ENCODE measurements at regions not wholly inside any gene's neighbourhood (a gene's known extent, or its start where the extent isn't known, plus 50 kb on each side); places are given as distances from the start of the nearest gene placed in this dataset.

DNA sequence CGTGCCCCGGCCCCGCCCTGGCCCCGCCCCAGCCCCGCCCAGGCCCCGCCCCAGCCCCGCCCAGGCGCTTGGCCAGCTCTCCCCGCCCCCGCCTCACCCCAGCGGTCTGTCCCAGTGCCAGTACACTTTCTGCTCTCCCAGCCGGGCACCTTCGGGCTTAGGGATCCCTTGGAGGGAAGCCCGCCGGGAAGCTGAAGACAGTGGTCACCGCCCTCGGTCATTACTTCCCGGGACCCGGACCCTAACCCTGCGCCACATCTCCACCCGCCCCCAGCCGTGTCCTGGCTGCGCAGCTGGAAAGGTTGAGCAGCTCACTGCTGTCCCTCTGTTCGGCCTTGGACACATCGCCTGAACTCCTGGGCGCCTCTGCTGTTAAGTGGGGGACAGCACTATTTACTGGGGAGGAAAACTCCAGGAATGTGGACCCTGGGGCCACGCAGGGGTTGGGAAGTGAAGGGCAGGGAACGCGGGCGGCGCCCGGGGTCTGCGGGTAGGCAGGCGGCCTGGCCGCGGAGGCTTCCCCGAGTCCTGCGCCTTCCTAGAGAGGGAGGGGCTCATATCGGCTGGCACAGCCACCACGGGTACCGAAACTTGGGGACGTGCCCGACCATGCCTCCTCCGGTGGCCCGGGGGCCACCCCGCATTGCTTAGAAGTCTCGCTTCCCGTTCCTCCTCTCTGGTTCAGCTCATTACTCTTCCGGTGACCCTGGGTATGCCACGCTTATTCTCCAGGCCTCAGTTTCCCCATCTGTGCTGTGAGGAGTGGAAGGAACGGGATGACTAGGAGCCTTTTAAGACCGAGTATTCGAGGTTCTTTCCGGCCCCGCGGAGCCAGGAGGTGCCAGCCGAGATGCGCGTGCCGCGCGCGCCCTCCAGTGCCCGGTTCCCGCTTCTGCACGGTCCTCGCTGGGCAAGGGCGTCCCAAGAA lies 121.0 kb downstream of the GYPC start:
- H3K4me1 Mint-ChIP-seq: peaks cover 13% of the 10 kb centered on the region
- H3K36me3 Mint-ChIP-seq (ENCODE audit: insufficient read depth): peaks cover 6% of the 10 kb centered on the region
- H3K27ac Mint-ChIP-seq (ENCODE audit: low read depth): peak overlapping the region; percentile 34
- H3K27me3 Mint-ChIP-seq: peaks cover 23% of the 10 kb centered on the region
- no peaks in the 10 kb centered on the region for H3K9me3 Mint-ChIP-seq
- H3K4me3 Mint-ChIP-seq: peak overlapping the region; percentile 82
- ATAC-seq (replicated peaks; ENCODE audit: extremely low read depth, poor library complexity, severe bottlenecking) (peak; percentile 82), DNase-seq (ENCODE audit: low spot score in 2 of 2) (peak; percentile 65 to 77)

DNA sequence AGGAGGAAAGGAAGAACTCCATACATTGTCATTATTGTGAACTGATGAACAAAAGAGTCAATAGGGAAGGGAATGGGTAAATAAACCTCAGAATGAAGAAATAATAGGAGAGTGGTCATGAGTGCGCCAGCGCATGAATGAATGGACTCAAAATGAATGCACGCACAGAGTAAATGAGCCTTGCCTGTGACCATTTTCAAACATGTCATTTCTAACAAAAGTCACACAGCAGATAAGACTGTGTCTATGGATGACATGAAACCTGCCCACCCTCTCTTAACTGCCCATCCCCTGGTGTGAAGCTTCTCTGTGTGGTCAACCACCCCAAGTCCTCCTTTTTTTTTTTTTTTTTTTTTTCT lies 121.1 kb upstream of the TEX51 start:
- no peak for ATAC-seq (replicated peaks; ENCODE audit: extremely low read depth, poor library complexity, severe bottlenecking)
- Mint-ChIP-seq H3K4me1 (peaks cover 13% of the 10 kb centered on the region), H3K36me3 (ENCODE audit: insufficient read depth) (peaks cover 6% of the 10 kb centered on the region), H3K27ac (ENCODE audit: low read depth) (peak overlapping the region; percentile 34), H3K9me3 (no peaks in the 10 kb centered on the region), H3K4me3 (peak overlapping the region; percentile 82), H3K27me3 (peaks cover 30% of the 10 kb centered on the region)
- no peak for DNase-seq (ENCODE audit: low spot score in 2 of 2)

DNA sequence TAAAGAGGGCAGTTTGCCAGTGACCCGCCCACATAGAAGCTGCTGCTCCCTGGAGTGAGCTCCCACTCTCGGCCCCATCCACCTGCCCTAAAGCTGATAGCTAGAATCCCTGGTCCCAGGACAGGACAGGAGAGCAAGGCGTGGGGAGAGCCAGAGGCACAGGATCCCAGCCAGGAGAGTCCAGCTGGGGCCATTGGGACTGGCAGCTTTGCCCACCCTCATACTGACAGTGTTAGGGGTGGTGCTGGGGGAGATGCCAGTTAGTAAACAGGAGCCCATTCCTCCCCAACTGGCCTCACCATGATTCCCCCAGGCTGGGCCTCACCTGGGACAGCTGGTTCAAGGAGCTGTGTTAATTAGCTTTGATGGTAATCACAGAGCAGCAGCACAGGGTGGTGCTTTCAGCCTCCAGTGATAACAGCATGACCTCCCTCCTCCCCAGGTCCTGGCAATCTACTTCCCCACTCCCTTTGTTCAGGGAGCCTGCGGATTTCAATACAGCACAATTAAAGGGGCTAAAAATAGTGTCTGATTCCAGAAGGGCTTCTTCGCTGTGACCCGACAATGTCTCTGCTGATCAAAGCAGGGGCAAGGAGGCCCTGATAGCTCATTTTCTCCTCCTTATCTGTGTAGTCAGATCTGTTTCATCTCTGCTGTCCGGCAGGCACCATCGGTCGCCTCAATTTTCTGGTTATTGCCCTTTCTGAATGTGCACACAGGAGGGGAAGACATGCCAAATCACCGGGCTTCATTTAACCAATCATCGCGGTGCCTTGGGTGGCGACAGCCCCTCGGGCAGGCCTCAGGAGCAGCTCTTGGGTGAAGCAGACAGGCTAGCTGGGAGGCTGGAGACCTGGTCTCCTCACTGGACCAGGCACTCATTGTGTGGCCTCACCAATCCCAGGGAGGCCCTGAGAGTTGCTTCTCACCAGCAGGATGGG lies 119.9 kb upstream of the TEX51 start:
- peaks cover 13% of the 10 kb centered on the region for H3K4me1 Mint-ChIP-seq
- DNase-seq (ENCODE audit: low spot score in 2 of 2): no peak
- no peak overlapping the region for H3K27ac Mint-ChIP-seq (ENCODE audit: low read depth)
- ATAC-seq (replicated peaks; ENCODE audit: extremely low read depth, poor library complexity, severe bottlenecking): no peak
- peaks cover 6% of the 10 kb centered on the region for H3K36me3 Mint-ChIP-seq (ENCODE audit: insufficient read depth)
- H3K9me3 Mint-ChIP-seq: no peaks in the 10 kb centered on the region
- H3K4me3 Mint-ChIP-seq: peak overlapping the region; percentile 82
- H3K27me3 Mint-ChIP-seq: peaks cover 42% of the 10 kb centered on the region

DNA sequence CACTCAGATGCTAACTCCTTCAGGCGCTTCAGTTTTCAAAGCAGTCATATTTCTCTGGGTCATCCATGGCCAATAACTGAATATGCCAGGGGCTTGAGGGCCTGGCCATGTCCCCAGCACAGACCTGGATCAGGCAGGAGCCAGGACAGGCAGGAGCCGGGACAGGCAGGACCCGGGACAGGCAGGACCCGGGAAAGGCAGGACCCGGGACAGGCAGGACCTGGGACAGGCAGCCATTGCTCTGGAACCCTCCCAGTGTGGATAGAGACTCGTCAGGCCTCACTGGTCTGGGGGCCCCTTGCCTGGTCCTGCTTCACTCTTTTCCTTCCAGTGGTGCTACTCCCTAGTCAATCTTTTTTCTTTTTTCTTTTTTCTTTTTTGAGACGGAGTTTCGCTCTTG lies 117.5 kb upstream of the TEX51 start:
- Mint-ChIP-seq H3K27me3 (peaks cover 48% of the 10 kb centered on the region), H3K4me1 (peaks cover 6% of the 10 kb centered on the region), H3K36me3 (ENCODE audit: insufficient read depth) (peaks cover 3% of the 10 kb centered on the region), H3K27ac (ENCODE audit: low read depth) (no peak overlapping the region), H3K4me3 (no peak overlapping the region), H3K9me3 (no peaks in the 10 kb centered on the region)
- ATAC-seq (replicated peaks; ENCODE audit: extremely low read depth, poor library complexity, severe bottlenecking) (no peak), DNase-seq (ENCODE audit: low spot score in 2 of 2) (no peak)

DNA sequence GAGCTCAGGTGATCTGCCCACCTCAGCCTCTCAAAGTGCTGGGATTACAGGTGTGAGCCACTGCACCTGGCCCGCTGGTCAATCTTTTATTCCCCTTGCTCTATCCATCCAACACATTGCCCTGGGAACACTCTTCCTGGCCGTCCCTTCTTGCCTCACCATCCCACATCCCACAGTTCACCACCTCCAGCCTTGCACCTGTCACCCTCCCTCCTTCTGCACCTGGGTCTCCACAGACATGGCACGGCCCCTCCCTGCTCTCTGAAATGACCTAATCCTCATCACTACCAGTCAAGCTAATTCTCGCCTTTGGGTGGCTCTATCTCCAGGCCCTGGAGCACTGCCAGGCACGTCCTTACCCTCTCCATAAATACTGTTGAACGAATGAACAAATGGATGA lies 116.9 kb upstream of the TEX51 start:
- Mint-ChIP-seq H3K36me3 (ENCODE audit: insufficient read depth) (peaks cover 3% of the 10 kb centered on the region), H3K27ac (ENCODE audit: low read depth) (no peak overlapping the region), H3K4me3 (no peak overlapping the region), H3K27me3 (peaks cover 48% of the 10 kb centered on the region), H3K4me1 (peaks cover 5% of the 10 kb centered on the region), H3K9me3 (no peaks in the 10 kb centered on the region)
- ATAC-seq (replicated peaks; ENCODE audit: extremely low read depth, poor library complexity, severe bottlenecking): no peak
- no peak for DNase-seq (ENCODE audit: low spot score in 2 of 2)

DNA sequence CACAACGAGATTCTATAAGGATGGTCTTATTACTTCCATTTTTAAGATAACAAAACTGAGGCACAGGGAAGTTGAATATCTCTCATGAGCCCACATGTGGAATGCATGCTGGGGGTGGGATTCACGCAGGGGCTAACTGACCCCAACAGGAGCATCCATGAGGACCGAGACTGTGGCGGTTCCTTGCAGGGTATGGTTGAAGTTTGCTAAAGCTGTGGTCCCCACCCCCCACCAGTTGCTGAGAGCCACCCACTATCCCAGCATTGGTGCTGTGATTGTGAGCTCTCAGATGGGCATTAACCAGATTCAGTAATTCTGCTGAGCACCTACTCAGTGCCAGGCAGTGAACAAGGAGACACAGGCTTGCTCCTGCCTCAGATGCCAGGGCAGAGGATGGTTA lies 116.0 kb upstream of the TEX51 start:
- DNase-seq (ENCODE audit: low spot score in 2 of 2) (no peak), ATAC-seq (replicated peaks; ENCODE audit: extremely low read depth, poor library complexity, severe bottlenecking) (no peak)
- H3K4me1 Mint-ChIP-seq: no peaks in the 10 kb centered on the region
- H3K27me3 Mint-ChIP-seq: peaks cover 48% of the 10 kb centered on the region
- H3K4me3 Mint-ChIP-seq: no peak overlapping the region
- H3K27ac Mint-ChIP-seq (ENCODE audit: low read depth): no peak overlapping the region
- no peaks in the 10 kb centered on the region for H3K36me3 Mint-ChIP-seq (ENCODE audit: insufficient read depth)
- no peaks in the 10 kb centered on the region for H3K9me3 Mint-ChIP-seq

DNA sequence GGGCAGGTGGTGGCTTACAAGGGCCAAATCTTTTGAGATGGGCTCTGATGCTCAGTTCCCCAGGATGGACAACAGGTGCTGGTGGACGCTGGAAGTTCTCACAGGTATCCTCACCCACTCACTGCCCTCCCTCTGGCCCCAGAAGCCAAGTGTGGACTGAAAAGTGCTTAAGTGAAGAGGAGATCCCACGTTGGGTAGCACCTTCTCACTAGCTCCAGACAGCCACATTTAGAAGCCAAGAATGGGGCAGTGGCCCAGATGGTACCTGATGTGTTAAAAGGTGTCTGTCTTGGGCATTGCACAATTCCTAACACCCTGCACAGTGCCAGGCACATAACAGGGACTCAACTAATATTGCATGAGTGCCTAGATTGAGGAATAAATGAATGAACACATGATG lies 115.3 kb upstream of the TEX51 start:
- Mint-ChIP-seq H3K4me3 (no peak overlapping the region), H3K27me3 (peaks cover 48% of the 10 kb centered on the region), H3K9me3 (no peaks in the 10 kb centered on the region), H3K27ac (ENCODE audit: low read depth) (no peak overlapping the region), H3K36me3 (ENCODE audit: insufficient read depth) (no peaks in the 10 kb centered on the region), H3K4me1 (no peaks in the 10 kb centered on the region)
- ATAC-seq (replicated peaks; ENCODE audit: extremely low read depth, poor library complexity, severe bottlenecking) (no peak), DNase-seq (ENCODE audit: low spot score in 2 of 2) (no peak)

DNA sequence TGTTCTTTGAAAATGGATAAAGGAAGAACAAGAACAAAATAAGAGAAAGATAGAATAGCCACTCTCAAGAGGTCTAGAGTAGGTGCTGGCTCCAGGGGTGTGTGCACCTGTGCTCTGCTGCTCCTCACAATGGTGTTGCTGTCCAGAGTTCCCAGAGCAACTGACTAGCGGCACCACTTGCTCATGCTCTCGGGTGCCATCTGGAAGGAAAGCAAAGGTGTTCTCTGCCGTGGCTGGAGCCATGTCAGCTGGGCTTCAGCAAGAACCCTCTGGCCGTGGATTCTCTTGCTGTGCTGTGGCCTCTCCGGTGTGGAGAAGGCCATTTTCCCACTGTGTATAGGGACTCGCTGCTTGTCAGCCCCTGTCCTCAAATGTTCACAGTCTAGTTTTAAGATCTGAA lies 114.6 kb upstream of the TEX51 start:
- H3K36me3 Mint-ChIP-seq (ENCODE audit: insufficient read depth): no peaks in the 10 kb centered on the region
- peaks cover 48% of the 10 kb centered on the region for H3K27me3 Mint-ChIP-seq
- no peaks in the 10 kb centered on the region for H3K9me3 Mint-ChIP-seq

DNA sequence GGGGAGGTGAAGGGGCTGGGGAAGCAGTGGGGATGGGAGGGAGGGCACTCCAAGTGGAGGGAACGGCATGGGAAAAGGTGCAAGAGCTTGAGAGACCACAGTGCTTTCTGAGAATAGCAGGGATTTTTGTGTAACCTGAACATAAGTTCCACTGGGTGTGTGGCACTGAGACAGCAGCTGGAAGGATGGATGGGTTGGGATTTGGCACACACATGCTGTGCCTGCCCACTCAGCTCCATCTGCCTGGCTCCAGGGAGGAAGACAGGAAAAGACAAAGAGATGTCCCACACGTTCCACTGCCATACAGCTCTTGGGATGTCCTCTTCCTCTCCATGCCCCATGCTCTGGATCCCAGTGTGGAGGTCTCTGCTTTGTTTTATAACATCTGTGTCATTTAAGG lies 114.1 kb upstream of the TEX51 start:
- Mint-ChIP-seq H3K9me3 (no peaks in the 10 kb centered on the region), H3K36me3 (ENCODE audit: insufficient read depth) (no peaks in the 10 kb centered on the region), H3K4me3 (no peak overlapping the region), H3K27ac (ENCODE audit: low read depth) (no peak overlapping the region), H3K27me3 (peaks cover 46% of the 10 kb centered on the region), H3K4me1 (no peaks in the 10 kb centered on the region)
- DNase-seq (ENCODE audit: low spot score in 2 of 2) (no peak), ATAC-seq (replicated peaks; ENCODE audit: extremely low read depth, poor library complexity, severe bottlenecking) (no peak)

More for the DNA sequence above, 114.6 kb upstream of the TEX51 start:
- DNase-seq (ENCODE audit: low spot score in 2 of 2) (no peak), ATAC-seq (replicated peaks; ENCODE audit: extremely low read depth, poor library complexity, severe bottlenecking) (no peak)
- Mint-ChIP-seq H3K4me3 (no peak overlapping the region), H3K4me1 (no peaks in the 10 kb centered on the region), H3K27ac (ENCODE audit: low read depth) (no peak overlapping the region)

DNA sequence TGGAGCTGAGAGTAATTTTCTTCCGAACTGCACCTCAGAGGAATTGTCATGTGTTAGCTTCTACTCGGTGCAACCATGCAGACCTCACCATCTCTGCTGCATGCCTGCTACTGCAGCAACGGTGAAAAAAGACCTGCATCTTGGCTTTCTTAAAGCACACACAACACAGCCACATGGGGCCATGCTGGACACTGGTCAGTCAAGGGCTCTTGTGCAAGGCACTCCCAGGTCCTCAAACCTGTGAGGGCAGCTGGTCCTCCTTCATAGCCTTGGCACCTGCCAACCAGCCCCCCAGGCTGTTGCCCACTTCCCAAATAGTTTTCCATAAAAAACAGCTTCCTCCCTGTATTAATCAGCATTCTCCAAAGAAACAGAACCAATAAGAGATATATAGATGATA lies 113.5 kb upstream of the TEX51 start:
- Mint-ChIP-seq H3K4me1 (no peaks in the 10 kb centered on the region), H3K9me3 (no peaks in the 10 kb centered on the region), H3K4me3 (no peak overlapping the region), H3K27me3 (peaks cover 40% of the 10 kb centered on the region), H3K36me3 (ENCODE audit: insufficient read depth) (no peaks in the 10 kb centered on the region), H3K27ac (ENCODE audit: low read depth) (no peak overlapping the region)
- no peak for ATAC-seq (replicated peaks; ENCODE audit: extremely low read depth, poor library complexity, severe bottlenecking)
- no peak for DNase-seq (ENCODE audit: low spot score in 2 of 2)

DNA sequence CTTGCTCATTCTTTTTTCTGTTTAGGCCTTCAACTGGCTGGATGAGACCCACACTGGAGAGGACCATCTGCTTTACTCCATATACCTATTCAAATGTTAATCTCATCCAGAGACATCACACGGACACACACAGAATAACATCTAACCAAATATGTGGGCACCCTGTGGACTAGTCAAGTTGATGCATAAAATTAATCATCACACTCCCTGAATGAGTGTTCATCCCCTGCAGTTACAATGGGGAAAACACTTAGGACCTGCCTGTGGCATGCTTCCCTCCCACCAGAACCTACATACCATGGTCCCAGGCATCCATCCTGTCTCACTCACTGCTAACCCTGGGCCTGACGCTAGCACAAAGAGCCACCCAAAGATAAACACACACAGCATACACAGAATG lies 112.8 kb upstream of the TEX51 start:
- H3K27me3 Mint-ChIP-seq: peaks cover 34% of the 10 kb centered on the region
- ATAC-seq (replicated peaks; ENCODE audit: extremely low read depth, poor library complexity, severe bottlenecking): no peak
- H3K9me3 Mint-ChIP-seq: no peaks in the 10 kb centered on the region
- H3K27ac Mint-ChIP-seq (ENCODE audit: low read depth): no peak overlapping the region
- no peaks in the 10 kb centered on the region for H3K4me1 Mint-ChIP-seq
- no peaks in the 10 kb centered on the region for H3K36me3 Mint-ChIP-seq (ENCODE audit: insufficient read depth)
- no peak overlapping the region for H3K4me3 Mint-ChIP-seq
- no peak for DNase-seq (ENCODE audit: low spot score in 2 of 2)

DNA sequence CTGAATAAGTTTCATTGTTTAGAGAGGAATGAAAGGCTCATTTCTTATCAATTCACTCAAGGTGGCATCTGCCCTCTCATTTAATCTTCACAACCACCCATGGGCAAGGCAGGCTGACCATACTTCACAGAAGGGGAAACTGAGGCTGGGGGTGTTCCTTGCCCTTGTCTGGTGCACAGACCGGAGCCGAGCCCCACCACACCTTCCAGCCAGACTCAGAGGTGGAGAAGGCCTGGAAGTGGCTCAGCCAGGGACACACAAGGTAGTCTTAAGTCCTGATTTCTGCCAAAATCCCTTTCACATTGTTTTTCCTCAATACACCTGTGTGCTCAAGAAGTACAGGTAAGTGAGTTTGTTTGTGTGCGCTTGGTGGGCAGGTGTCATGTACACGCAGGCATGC lies 111.9 kb upstream of the TEX51 start:
- Mint-ChIP-seq H3K4me3 (no peak overlapping the region), H3K4me1 (no peaks in the 10 kb centered on the region), H3K36me3 (ENCODE audit: insufficient read depth) (no peaks in the 10 kb centered on the region), H3K27ac (ENCODE audit: low read depth) (no peak overlapping the region), H3K27me3 (peaks cover 35% of the 10 kb centered on the region), H3K9me3 (no peaks in the 10 kb centered on the region)
- DNase-seq (ENCODE audit: low spot score in 2 of 2): no peak
- ATAC-seq (replicated peaks; ENCODE audit: extremely low read depth, poor library complexity, severe bottlenecking): no peak

DNA sequence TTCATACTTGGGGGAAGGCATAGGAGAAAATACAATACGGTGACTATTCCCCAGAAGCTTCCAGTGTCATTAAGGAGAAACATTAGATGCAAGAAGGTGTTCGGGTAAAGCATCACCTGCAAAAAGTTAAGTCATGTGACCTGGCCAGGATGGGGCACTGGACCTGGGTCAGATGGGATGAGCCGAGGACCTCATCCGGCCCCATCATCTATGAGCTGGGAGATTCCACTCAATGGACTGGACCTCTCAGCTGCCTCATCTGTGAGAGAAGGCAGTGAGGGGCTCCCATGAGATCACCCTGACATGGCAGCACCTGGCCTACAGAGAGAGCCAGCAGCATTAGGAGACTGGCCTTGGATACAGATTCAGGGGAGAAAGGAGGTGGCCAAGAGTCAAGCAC lies 111.4 kb upstream of the TEX51 start:
- Mint-ChIP-seq H3K9me3 (no peaks in the 10 kb centered on the region), H3K36me3 (ENCODE audit: insufficient read depth) (no peaks in the 10 kb centered on the region), H3K27me3 (peaks cover 31% of the 10 kb centered on the region), H3K27ac (ENCODE audit: low read depth) (no peak overlapping the region), H3K4me3 (no peak overlapping the region), H3K4me1 (no peaks in the 10 kb centered on the region)
- ATAC-seq (replicated peaks; ENCODE audit: extremely low read depth, poor library complexity, severe bottlenecking) (no peak), DNase-seq (ENCODE audit: low spot score in 2 of 2) (no peak)
